ENCODE measurements at regions not wholly inside any gene's neighbourhood (a gene's known extent, or its start where the extent isn't known, plus 50 kb on each side); places are given as distances from the start of the nearest gene placed in this dataset.

DNA sequence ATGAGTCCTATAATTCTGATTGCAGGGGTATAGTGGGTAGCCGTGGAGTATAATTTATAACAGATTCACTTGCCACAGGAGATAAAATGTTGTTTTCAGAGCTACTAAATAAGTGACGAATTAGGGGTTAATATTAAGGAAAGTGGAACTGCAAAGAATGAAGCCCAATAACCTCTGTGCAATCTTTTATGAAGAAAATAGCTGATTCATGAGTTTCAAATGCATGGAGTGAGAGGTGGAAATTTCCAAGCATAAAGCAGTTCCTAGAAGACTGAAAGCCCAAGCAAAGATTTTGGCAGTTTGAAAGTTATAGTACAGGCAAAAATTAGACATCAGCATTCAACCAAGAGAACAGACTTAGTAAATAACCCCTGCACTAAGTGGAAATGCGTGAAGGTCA is 1782.4 kb upstream of the PCDH10 start:
- TF ChIP-seq EZH2 (IDR thresholded peaks at IDR 0.05; ENCODE audit: low read length) (no peak), CTCF (optimal IDR thresholded peaks at IDR 0.05 in 1 of 3, IDR thresholded peaks at IDR 0.05 in 1 of 3, conservative IDR thresholded peaks at IDR 0.05 in 1 of 3; ENCODE audit: extremely low read depth in 1 of 3, insufficient read depth in 2 of 3, low read length in 3 of 3) (no peak)
- Histone ChIP-seq H4K20me1 (ENCODE audit: control insufficient read depth, extremely low read depth, insufficient read depth, low read length) (no peaks in the 10 kb centered on the region), H3K9ac (ENCODE audit: control insufficient read depth, extremely low read depth, insufficient read depth, low read length) (no peak overlapping the region), H3K4me2 (ENCODE audit: control insufficient read depth, extremely low read depth, insufficient read depth, low read depth, low read length) (no peak overlapping the region), H3K4me3 (ENCODE audit: control insufficient read depth in 2 of 3, extremely low read depth in 1 of 3, insufficient read depth in 2 of 3, low read depth in 1 of 3, low read length in 3 of 3) (no peak overlapping the region), H3K36me3 (ENCODE audit: control insufficient read depth in 2 of 2, extremely low read depth in 1 of 2, insufficient read depth in 2 of 2, low read length in 2 of 2) (no peaks in the 10 kb centered on the region), H3K27ac (ENCODE audit: control insufficient read depth, insufficient read depth, low read length) (no peak overlapping the region), H3K27me3 (ENCODE audit: control insufficient read depth, extremely low read depth, insufficient read depth, low read length) (no peaks in the 10 kb centered on the region), H2AFZ (ENCODE audit: control insufficient read depth, low read length) (no peak overlapping the region), H3K9me3 (ENCODE audit: control insufficient read depth, low read depth, low read length) (no peaks in the 10 kb centered on the region), H3K9me1 (ENCODE audit: control insufficient read depth, extremely low read depth, insufficient read depth, low read length) (no peaks in the 10 kb centered on the region), H3K4me1 (ENCODE audit: control insufficient read depth, extremely low read depth, insufficient read depth, low read length) (no peaks in the 10 kb centered on the region), H3K79me2 (ENCODE audit: control insufficient read depth, insufficient read depth, low read length) (no peaks in the 10 kb centered on the region)
- no peak for DNase-seq (ENCODE audit: low read depth, low spot score)
- dilution Hi-C loops (cut with MboI; ENCODE audit: extremely low pct_ligation_motif_present, low sequenced_read_pairs), result no loop called here
- FAIRE-seq, result no peak

GRCh38 chr4:131367441-131367840 is 1781.7 kb upstream of the PCDH10 start:
- H4K20me1 ChIP-seq (ENCODE audit: control insufficient read depth, extremely low read depth, insufficient read depth, low read length), result no peaks in the 10 kb centered on the region
- H3K9me3 ChIP-seq (ENCODE audit: control insufficient read depth, low read depth, low read length), result no peaks in the 10 kb centered on the region
- no peak for FAIRE-seq
- H2AFZ ChIP-seq (ENCODE audit: control insufficient read depth, low read length), result no peak overlapping the region
- TF ChIP-seq EZH2 (IDR thresholded peaks at IDR 0.05; ENCODE audit: low read length) (no peak), CTCF (optimal IDR thresholded peaks at IDR 0.05 in 1 of 3, IDR thresholded peaks at IDR 0.05 in 1 of 3, conservative IDR thresholded peaks at IDR 0.05 in 1 of 3; ENCODE audit: extremely low read depth in 1 of 3, insufficient read depth in 2 of 3, low read length in 3 of 3) (no peak)
- H3K36me3 ChIP-seq (ENCODE audit: control insufficient read depth in 2 of 2, extremely low read depth in 1 of 2, insufficient read depth in 2 of 2, low read length in 2 of 2), result no peaks in the 10 kb centered on the region
- H3K9ac ChIP-seq (ENCODE audit: control insufficient read depth, extremely low read depth, insufficient read depth, low read length), result no peak overlapping the region
- H3K4me1 ChIP-seq (ENCODE audit: control insufficient read depth, extremely low read depth, insufficient read depth, low read length), result no peaks in the 10 kb centered on the region
- dilution Hi-C loops (cut with MboI; ENCODE audit: extremely low pct_ligation_motif_present, low sequenced_read_pairs), result no loop called here
- H3K27me3 ChIP-seq (ENCODE audit: control insufficient read depth, extremely low read depth, insufficient read depth, low read length), result no peaks in the 10 kb centered on the region
- H3K4me3 ChIP-seq (ENCODE audit: control insufficient read depth in 2 of 3, extremely low read depth in 1 of 3, insufficient read depth in 2 of 3, low read depth in 1 of 3, low read length in 3 of 3), result no peak overlapping the region
- H3K27ac ChIP-seq (ENCODE audit: control insufficient read depth, insufficient read depth, low read length), result no peak overlapping the region
- no peaks in the 10 kb centered on the region for H3K79me2 ChIP-seq (ENCODE audit: control insufficient read depth, insufficient read depth, low read length)
- no peak overlapping the region for H3K4me2 ChIP-seq (ENCODE audit: control insufficient read depth, extremely low read depth, insufficient read depth, low read depth, low read length)
- no peak for DNase-seq (ENCODE audit: low read depth, low spot score)
- H3K9me1 ChIP-seq (ENCODE audit: control insufficient read depth, extremely low read depth, insufficient read depth, low read length), result no peaks in the 10 kb centered on the region
